ENCODE measurements at regions not wholly inside any gene's neighbourhood (a gene's known extent, or its start where the extent isn't known, plus 50 kb on each side); places are given as distances from the start of the nearest gene placed in this dataset.

- TF ChIP-seq MTA3 (CRISPR knock-in tag; IDR thresholded peaks at IDR 0.05) (no peak), EZH2 (conservative IDR thresholded peaks at IDR 0.05; ENCODE audit: low read depth, low read length) (no peak), AGO2 (optimal IDR thresholded peaks at IDR 0.05; ENCODE audit: low read depth, low read length) (no peak)
Measured at GRCh38 chr1:226466296-226466695, 58.4 kb upstream of the PARP1 start.
